ENCODE measurements at regions not wholly inside any gene's neighbourhood (a gene's known extent, or its start where the extent isn't known, plus 50 kb on each side); places are given as distances from the start of the nearest gene placed in this dataset.

- in situ Hi-C loops (cut with MboI) = no loop called here
- no peaks in the 10 kb centered on the region for H3K9me3 ChIP-seq (replicated peaks; ENCODE audit: control insufficient read depth, insufficient read depth, low read depth, low read length)
- H4K20me1 ChIP-seq (replicated peaks; ENCODE audit: control insufficient read depth, insufficient read depth, low read length) = no peaks in the 10 kb centered on the region
- ATAC-seq (no peak), FAIRE-seq (no peak), DNase-seq (ENCODE audit: extremely low read depth in 1 of 4, low spot score in 3 of 4) (no peak)
- no peak overlapping the region for H2AFZ ChIP-seq (ENCODE audit: low read depth, low read length)
- H3K27me3 ChIP-seq (ENCODE audit: control insufficient read depth in 2 of 2, insufficient read depth in 2 of 2, low read length in 2 of 2) = no peaks in the 10 kb centered on the region; a peak in 1 of 5 replicates
- no peaks in the 10 kb centered on the region for H3K9me1 ChIP-seq (ENCODE audit: control insufficient read depth, insufficient read depth, low read length)
- ChIA-PET POLR2A (no interaction called here), CTCF (ENCODE audit: low intra/inter-chr PET ratio) (no interaction called here)
- no peaks in the 10 kb centered on the region for H3K4me1 ChIP-seq (replicated peaks in 1 of 2; ENCODE audit: control insufficient read depth in 2 of 2, insufficient read depth in 2 of 2, low read length in 2 of 2)
- H3K4me2 ChIP-seq (ENCODE audit: insufficient read depth, low read length) = no peak overlapping the region
- H3K36me3 ChIP-seq (ENCODE audit: control insufficient read depth, insufficient read depth, low read length) = no peaks in the 10 kb centered on the region
- 0% methylated on average over 3 of the region's 3 CpGs for WGBS (ENCODE audit: insufficient coverage, low coverage, missing lambda C conversion rate)
- no peaks in the 10 kb centered on the region for H3K79me2 ChIP-seq (ENCODE audit: control insufficient read depth, insufficient read depth, low read length)
- no peak for TF ChIP-seq DEAF1 (CRISPR knock-in tag; IDR thresholded peaks at IDR 0.05)
- TF ChIP-seq SMARCA5 (IDR thresholded peaks at IDR 0.05) = no peak
- no peak for TF ChIP-seq REST (IDR thresholded peaks at IDR 0.05; ENCODE audit: borderline replicate concordance)
- no peak for TF ChIP-seq REST (CRISPR knock-in tag; IDR thresholded peaks at IDR 0.05; ENCODE audit: low read depth)
- TF ChIP-seq ZC3H8 (IDR thresholded peaks at IDR 0.05) = no peak
- no peak for TF ChIP-seq PCBP1 (IDR thresholded peaks at IDR 0.05; ENCODE audit: low read depth, low read length, poor library complexity, severe bottlenecking)
- H3K9ac ChIP-seq (ENCODE audit: insufficient read depth in 1 of 2, low read depth in 2 of 2, low read length in 2 of 2) = no peak overlapping the region
- no peak overlapping the region for H3K4me3 ChIP-seq
- H3K27ac ChIP-seq (ENCODE audit: extremely low read depth, low read depth, low read length) = no peak overlapping the region
- no TSS peak for BruUV-seq (replicated peaks)
- intact Hi-C loops (cut with micrococcal nuclease) = no loop called here
These were observed 113.2 kb upstream of the GIMD1 start for GRCh38 chr4:106481801-106482200.
